ENCODE measurements at regions not wholly inside any gene's neighbourhood (a gene's known extent, or its start where the extent isn't known, plus 50 kb on each side); places are given as distances from the start of the nearest gene placed in this dataset.

DNA sequence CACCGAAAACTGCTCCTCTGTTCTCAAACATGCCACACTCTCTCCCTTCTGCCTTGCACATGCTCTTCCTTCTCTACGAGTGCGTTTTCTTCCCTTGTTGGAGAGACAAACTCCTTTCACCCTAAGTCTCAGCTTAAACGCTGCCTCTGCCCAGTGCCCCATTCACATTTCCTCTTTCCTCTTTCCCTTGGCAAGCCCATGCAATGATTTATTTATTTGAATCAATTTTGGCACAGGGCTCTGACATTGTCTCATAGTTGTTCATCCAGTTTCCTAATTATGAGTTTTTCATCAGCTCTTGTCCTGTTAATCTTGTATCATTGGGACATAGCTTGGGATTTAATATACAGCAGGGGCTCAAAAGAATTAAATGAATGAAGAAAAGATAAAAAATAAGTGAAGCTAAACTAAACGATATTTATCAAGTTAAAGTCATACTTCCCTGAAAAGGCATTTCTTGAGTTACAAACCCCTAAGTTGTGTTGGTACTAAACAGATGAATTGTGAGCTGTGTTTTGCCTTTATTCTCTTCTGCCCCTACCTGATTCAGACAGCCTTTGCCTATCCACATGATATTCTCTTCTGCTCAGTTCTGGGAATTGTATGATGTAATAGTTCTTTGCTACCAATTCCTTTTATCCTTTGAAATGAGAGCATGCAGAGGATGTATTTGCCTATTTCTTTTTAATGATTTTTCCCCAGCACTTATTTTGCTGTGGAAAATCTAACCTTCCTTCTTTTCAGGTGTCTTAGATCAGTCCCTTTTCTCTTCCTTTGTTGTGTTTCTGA is 704.4 kb downstream of the UTRN start:
- no peak for DNase-seq

DNA sequence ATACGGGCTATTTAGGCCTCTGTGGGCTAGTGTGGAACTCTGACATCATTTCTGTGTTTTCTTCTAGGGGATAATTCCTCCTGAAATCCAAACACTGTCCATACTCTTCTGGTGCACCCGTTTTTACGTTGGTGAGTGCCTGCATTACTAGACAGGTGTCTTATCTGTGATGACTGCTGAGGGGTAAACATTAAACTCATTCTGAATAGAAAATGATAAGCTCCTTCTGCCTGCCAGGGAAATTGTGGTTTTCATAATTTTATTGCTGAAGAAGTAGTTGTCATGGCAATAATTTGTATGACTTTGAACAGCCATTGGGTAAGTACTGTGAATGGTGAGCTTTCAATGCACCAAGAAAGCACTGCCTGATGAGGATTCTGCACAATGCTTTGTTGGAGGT is 705.6 kb downstream of the UTRN start:
- no peak for DNase-seq

DNA sequence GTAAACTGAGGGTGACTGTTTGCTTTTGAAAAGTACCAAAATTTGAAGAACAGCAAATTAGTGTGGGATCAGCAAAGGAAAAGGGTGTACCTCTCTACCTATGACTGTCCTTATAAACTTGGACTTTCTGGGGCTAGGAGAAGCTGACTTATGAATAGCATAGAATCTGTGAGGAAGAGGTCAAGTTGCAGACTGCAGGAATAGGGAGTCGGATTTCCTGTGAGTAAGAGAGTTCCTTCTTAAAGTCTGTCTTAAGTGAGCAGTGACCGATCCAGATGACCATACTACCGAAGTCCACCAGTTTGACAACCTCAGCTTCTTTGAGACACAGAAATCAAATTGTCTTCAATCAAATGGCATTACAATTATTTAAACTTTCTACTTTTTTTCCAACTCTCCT is 708.7 kb downstream of the UTRN start:
- peak; percentile 11 for DNase-seq

DNA sequence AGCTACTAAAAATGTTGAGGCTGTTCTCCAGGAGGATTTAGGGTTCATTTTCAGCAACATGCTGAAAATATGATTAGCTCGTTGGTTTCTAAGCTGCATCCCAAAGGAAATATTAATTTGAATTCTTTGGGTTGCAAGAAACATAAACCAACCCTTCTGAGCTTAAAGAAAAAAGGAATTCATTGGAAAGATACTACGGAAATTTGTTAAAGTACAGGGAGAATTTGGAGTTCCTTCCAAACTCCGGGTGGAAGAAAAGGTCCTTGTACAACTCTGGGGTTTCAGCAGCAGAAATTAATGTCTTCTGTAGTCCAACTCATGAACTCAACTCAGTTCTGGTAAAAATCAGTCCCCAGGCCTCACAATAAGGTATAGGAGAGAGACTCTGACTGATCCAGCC is 712.9 kb downstream of the UTRN start:
- DNase-seq = no peak

DNA sequence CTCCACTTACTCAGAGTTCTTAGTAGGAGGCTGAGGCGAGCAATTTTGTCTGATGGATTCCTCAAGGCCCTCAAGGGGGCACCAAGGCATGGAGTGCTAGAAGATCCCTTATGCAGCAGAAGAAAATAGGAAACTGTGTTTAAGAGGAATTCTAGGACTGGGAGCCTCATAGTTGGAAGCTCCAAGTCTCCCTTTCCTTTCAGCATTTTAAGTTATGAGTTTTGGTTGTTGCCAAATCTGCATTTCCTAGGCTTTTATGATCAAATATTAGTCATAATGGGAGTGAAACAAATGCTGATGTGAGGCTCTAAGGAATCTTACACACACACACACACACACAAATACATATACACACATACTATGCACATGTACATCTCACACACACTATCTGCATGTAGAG is 714.0 kb downstream of the UTRN start:
- DNase-seq = no peak

DNA sequence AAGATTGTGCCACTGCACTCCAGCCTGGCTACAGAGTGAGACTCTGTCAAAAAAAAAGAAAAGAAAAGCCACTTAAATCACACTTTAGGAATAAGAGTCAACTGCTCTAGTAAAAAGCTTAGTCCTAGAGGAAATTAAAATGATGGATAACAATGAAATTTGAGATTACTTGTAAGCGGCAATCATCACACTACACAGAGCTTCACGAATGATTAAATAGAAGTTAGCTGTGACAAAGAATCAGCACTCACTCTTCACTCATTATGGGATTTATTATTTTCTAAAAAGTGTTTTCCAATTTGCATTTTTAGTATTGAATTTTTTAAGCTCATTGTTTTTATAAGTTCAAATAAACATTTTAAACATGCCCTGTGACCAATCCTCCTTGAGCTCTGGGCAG is 718.0 kb downstream of the UTRN start:
- DNase-seq = no peak

DNA sequence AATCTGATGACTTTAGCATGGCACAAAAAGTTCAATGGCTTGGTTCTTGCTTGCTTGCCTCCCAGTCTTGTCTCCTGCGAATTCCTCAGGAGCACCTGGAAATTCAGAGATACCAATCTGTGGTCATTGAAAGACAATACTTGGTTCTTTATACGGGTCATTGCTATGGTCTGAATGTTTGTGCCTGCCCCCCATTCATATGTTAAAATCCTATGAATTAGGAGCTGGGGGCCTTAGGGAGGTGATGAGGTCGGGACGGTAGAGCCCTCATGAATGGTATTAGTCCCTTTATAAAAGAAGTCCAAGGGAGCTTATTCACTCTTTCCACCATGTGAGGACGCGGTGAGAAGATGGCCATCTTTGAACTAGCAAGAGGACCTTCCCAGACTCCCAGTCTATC is 721.8 kb downstream of the UTRN start:
- DNase-seq = no peak

DNA sequence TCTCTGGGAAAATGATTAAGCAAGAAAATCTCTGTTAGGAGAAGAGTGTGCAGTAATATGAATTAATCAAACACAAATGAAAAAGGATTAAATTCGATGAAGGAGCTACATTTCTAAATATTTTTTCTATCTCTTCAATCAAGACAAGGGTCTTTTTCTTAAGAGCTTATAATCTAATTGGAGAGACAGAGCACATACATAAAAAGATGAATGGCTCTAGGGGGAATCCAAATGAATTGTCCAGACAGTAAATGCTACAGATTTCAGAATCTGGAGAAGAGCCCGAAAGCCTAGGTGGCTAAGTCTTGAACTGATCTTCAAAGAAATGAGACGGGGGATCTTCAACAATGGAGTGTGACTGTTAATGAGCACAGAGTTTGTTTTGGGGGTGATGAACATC is 723.6 kb downstream of the UTRN start:
- DNase-seq = no peak

DNA sequence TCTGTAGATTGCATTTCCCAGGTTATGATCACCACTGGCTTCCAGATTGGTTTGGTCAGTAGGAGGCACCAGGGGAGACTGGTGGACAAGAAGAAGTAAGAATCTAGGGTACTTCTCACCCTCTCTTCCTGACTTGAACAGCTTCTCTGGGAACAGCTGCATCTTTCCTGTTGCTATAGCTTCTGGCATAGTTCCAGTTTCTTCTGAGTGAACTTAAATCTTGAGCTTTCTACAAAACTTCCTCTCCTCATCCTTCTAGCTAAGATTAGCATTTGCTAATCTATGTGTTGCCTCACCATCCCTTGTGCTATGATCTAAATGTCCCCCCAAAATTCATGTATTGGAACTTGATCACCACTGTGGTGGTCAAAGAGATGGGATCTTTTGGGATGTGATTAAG is 724.6 kb downstream of the UTRN start:
- no peak for DNase-seq

DNA sequence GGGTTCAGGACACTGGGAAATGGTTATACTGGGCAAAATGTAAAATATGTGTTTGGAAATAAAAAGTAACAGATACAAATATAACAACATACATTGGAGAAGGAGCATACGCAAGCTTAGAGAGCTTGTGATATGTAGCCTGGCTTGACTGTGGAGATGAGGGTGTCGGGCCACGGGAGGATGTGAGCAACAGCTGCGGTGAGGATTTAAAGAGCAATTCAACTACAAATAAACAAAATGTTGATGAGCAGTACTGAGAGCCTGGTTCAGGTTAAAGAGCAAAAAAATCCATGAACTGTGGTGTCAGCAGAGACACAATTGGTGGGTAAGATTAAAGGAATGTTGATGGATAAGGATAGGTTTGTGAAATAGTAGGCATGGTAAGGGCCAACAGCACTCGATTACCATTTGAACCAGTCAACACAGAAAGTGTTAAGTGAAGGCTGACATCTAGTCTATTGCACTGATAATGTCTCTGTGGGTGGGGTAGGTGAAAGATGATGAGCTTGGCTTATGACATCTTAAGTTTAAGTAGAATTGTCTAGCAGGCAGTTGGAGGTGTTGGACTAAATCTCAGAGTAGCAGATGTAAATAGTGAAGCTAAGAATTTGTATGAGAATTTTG is 723.2 kb downstream of the EPM2A start:
- DNase-seq = no peak

DNA sequence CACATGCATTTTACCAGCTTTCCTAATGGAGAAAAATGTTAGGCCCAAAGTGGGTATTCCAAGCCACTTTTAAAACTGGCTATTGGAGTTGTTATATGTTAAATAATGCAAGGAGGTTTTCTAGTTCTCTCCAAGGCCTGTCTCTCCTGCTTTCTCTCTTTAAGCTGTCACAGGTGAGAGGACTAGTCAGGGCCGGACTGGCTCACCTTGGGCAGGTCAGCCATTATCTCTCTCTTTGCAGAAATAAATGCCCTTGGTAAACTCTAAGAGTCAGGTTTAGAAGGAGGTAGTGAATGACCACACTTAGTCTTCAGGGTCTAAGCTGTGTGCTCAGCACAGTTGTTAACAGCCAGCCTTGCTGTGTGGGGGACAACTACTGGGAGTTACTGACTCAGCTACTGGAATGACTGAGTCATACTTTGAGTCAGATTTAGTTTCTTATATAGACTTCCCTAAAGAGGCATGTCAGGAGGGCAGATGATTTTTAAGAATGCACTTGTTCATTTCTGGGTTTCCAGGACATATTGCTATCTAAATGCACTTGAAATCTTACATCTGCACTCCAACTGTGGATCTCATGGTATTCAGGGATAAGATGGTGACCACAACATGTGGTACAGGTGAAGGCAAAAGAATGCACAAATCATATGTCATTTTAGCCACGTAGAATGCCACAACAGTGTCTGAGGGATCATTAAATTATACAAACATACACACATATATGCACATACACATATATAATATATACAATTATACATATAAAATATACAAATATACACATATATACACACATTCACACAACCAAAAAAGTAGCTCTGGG is 719.4 kb downstream of the EPM2A start:
- peak; percentile 95 for DNase-seq

DNA sequence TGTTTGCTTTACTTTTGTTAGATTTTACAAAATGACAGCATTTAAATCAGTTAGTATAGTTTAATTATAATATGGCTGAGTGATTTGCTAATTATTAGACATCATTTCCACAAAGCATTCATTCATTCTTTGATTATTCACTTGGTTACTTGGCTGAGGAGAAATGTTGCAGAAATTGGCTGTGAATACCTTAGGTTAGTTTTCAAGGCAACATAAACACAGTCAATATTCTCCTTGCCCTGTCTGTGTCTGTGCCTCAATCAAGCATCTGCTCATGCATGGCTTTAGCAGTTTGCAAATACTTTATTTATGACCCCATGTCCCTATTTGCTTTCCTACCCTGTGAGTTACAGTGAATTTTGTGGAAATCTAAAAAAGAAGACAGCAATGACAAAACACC is 718.3 kb downstream of the EPM2A start:
- DNase-seq = no peak

DNA sequence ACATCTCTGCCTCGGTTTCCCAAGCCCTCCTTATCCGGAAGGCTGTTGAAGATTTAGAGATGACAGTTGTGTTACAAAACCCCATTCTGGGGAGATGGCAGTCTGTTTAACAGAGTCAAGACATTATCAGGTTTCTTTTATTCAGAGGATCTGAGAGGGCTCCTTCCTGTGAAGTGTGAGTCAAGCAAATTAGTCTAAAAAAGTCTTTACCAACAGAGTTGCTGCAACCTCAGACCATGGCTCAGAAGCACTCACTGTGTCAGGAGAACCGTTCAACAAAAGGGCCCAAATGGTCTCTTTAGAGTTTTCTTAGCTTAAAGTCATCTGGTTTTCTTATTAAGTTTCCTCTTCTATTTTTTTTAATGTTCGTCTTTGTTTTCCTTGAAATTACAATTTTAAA is 717.8 kb downstream of the EPM2A start:
- DNase-seq = no peak

DNA sequence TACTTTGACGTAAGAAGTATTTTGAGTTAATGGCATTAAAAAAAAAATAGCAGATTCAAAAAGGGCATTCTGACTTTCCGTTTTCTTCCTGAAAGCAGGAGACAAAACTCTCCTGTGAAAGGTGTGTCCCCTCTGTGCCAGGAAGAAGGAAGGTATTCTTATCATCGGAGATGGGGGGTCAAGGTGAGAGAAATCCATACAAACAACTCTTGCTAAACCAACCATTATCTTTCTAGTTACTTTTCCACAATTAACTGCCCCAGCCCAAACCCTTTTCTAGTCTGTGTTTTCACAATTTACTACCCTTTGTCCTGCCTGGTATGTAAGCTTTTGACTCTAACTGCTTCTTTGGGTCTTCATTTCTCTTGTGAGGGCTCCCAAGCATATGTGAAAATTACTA is 717.3 kb downstream of the EPM2A start:
- no peak for DNase-seq

DNA sequence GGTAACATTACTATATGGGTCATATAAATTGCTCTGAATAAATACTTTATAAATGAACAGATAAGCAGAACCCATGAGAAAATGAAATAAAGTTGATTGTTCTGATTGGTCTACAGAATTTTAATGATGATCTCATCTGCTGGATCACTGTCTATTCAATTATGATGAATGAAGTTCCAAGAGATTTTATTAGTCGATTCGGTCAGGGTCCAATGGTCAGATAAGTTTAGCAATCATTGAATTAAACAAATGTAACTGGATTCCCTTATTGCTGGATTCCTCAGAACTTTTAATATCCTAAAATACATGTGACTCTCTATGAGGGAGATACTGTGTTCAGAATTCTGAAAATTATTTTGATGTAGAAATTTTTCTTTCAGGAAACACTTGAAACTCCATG is 715.2 kb downstream of the EPM2A start:
- DNase-seq = no peak

DNA sequence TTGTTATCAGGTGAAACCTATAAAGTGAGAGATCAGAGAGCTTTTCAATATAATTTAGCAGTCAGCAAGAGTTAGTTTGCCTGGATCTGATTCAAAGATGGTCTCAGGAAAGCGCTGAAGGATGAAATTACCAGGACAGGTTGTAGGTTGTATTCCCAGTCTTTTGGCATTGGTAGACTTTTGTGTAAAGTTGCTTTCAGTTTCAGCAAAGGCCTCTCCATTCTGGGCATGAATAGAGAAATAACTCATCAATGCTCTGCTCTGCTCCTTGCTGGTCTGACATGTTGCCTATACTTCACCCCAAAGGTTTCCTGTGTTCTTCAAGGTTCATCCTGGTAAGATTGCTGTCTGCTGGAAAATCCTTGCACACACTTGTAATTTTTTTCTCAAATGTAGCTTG is 714.8 kb downstream of the EPM2A start:
- no peak for DNase-seq

DNA sequence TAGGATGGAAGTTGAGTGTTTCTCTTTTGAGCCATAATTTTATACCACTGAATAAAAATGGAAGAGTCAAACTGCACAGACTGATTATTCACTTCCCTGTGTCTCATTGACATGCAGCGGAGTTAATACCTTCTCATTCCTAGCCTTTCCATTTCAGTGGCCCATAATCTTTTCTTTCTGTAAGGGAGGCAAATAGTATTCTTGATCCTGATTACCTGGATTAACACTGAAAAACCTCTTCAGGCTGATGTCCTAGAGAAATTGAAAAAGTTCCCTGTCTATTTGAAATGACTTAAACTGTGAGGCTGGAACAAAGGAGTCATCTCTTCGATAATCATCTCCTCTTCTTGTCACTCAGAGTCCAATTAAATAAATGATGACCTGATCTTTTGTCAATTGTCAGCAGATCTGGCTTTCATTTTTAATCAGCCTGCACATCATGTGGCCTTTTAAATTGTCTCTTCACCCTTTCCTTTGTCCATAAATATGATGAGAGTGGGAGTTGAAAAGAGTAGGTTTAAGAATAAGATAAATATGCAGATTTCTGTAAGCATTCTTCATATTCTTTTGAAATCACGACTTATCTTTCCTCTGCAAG is 713.0 kb downstream of the EPM2A start:
- no peak for DNase-seq

DNA sequence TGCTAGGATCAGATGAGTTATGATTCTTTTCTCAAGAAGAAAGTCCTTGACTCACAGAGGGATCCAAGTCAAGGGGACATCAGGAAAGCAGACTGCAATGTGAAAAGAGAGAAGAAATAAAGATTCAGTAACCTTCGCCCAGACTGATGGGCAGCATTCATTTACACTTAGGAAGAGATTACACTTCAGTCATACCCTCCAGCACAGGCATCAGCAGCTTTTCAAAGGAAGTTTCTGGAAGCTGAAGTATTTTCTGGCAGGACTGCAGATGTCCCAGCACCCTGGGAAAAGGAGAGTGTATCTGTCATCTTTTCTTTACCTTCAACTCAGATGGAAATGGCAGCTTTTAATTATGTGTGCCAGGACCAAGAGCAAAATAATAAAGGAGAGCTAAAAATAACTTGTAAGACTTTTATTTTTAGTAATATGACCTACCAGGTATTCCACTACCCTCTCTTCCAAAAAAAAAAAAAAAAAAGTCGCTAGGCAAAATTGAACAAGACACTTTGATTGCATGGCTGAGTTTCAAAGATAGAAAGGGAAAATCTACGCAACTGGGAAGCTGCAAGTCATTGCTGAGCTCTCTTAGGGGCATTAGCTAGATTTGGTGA is 712.1 kb downstream of the EPM2A start:
- no peak for DNase-seq

DNA sequence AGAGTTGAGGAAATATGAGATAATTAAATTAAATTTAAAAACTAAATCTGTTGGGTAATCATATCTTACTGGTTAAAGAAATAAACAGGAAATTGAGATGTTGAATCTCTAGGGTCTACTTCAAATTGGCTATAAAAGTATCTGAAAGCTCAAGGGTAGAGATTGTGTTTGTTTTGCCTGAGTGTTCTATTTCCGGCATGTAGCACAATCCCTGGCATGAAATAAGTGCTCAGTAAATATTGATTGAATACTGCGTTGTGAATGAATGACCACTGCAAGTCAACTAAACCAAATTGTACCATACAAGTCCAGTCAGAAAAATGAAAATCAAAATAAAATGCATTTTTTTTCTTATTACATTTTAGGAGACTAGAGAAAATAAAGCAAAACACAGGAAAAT is 709.8 kb downstream of the EPM2A start:
- no peak for DNase-seq

DNA sequence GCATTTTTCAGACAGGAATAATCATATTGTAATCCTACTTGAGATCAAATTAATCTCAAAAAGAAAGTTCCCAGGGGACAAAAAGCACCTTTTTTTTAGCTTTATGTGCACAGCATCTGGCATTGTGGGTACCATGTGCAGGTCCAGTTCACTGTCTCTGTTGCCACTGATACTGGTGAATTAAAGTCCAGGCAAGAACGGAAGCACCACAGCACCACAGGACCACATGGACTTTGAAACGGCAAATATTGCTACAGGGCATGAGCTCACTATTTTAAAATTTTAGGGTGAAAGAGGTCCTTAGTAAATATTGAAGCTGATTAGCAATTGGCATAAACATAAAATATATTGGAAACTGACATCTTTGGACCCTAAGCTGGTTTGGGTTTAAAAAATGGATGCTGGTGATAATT is 709.0 kb downstream of the EPM2A start:
- DNase-seq = no peak

DNA sequence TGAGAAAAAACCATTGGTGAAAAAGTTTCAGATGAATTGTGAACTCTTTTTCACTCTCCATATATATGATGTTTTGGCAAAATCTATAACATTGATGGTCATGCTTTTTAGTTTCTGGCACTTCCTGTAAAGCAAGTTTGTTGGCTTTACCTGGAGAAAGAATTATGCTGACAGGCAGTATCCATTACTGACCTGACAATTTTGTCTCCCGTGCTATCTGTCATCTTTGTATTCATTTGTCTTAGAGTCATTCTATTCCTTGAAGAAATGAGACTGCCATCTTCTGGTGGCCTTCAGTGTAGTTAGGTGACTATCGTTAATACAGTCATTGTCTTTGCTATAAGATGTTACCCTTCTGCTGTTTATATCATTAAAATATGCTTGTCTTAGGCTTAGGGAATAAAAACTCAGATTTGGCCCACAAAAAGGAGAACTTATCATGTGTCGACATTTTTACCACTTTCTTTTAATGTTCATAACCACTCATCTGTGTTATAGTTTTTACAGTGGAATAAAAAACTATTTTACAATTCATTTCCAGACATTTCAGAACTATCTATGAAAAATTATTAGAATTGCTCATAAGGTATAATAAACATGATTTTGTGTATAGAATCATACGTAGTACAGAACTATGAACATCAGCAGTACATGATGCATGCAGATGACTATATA is 707.0 kb downstream of the EPM2A start:
- DNase-seq = peak; percentile 59

DNA sequence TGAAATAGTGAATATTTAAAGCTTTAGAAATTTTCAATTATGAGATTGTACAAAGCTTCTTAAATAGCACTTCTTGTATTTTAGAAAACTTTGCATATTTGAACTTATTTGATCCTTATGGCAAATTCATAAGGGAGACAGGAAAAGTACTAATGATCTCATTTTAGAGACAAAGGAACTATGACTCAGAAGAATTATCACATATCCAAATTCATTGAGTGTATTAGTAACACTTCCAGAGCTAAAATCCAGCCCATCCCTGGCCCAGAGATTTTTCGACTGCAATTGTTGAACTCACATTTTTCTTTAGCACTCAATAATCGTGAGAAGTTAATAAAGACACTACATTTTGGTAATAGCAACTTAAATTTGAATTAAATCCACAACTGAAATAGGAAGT is 704.3 kb downstream of the EPM2A start:
- no peak for DNase-seq

Measured in fibroblast of skin of back (primary cell).